HEK293 (cell line): ENCODE measurements at regions not wholly inside any gene's neighbourhood (a gene's known extent, or its start where the extent isn't known, plus 50 kb on each side); places are given as distances from the start of the nearest gene placed in this dataset.

Experiments used
- CTCF ChIA-PET: fragments of 350-600 bp; formaldehyde crosslinking; extraction: SDS; loops from one replicate; lab custom pipeline; 2021; ENCODE audit warnings: antibody characterized with exemption; lab: Yijun Ruan, JAX
- POLR2A ChIA-PET: fragments of 300-600 bp; formaldehyde crosslinking; extraction: SDS; loops from one replicate; lab custom pipeline; 2020; ENCODE audit warnings: antibody characterized with exemption, inconsistent platforms; lab: Yijun Ruan, JAX
- H3K27ac ChIP-seq: fragments of 200-500 bp; sonication (Bioruptor generic); 2 replicates; pipeline ENCODE4 v1.5.1; 2014; ENCODE audit warnings: low read depth, low read length, control low read depth, inconsistent platforms; ENCODE audit errors: extremely low read depth
- H3K36me3 ChIP-seq, 2 experiments: fragments of 200-500 bp in 1 of 2; sonication (Bioruptor generic) in 1 of 2; 1 replicate in 1 of 2; 2 replicates in 1 of 2; pipeline ENCODE4 v1.5.1; 2014 to 2017; ENCODE audit warnings: inconsistent platforms in 2 of 2, low read length in 2 of 2; ENCODE audit not compliant: control insufficient read depth in 2 of 2, insufficient read depth in 1 of 2
- H3K4me1 ChIP-seq: fragments of 200-500 bp; sonication (Bioruptor generic); 2 replicates; pipeline ENCODE4 v1.5.1; 2014; ENCODE audit warnings: mild to moderate bottlenecking, low read length, inconsistent platforms; ENCODE audit not compliant: control insufficient read depth, insufficient read depth
- H3K4me3 ChIP-seq: 2 replicates; pipeline ENCODE4 v1.5.1; 2011; ENCODE audit warnings: low read depth, mild to moderate bottlenecking, control low read depth, low read length, moderate library complexity
- H3K9me3 ChIP-seq: fragments of 200-500 bp; sonication (Bioruptor generic); 2 replicates; pipeline ENCODE4 v1.5.1; 2014; ENCODE audit warnings: low read depth, low read length, inconsistent platforms; ENCODE audit not compliant: control insufficient read depth, insufficient read depth
- KLF1 ChIP-seq: fragments of 450-650 bp; formaldehyde crosslinking; IDR thresholded peaks from 2 replicates; pipeline ENCODE4 v1.5.1; 2016; ENCODE audit warnings: missing biosample characterization, missing genetic modification characterization
- RBAK ChIP-seq: fragments of 450-650 bp; formaldehyde crosslinking; IDR thresholded peaks from 2 replicates; pipeline ENCODE4 v1.5.1; 2016; ENCODE audit warnings: missing biosample characterization, missing genetic modification characterization
- TSHZ1 ChIP-seq: fragments of 450-650 bp; formaldehyde crosslinking; IDR thresholded peaks from 2 replicates; pipeline ENCODE4 v1.5.1; 2016; ENCODE audit warnings: missing biosample characterization, missing genetic modification characterization, borderline replicate concordance
- ZNF138 ChIP-seq: fragments of 450-650 bp; formaldehyde crosslinking; IDR thresholded peaks from 2 replicates; pipeline ENCODE4 v1.5.1; 2016; ENCODE audit warnings: missing biosample characterization, missing genetic modification characterization, borderline replicate concordance
- ZNF23 ChIP-seq: fragments of 450-650 bp; formaldehyde crosslinking; IDR thresholded peaks from 2 replicates; pipeline ENCODE4 v1.5.1; 2016; ENCODE audit warnings: missing biosample characterization, missing genetic modification characterization, borderline replicate concordance
- ZNF280C ChIP-seq: fragments of 450-650 bp; formaldehyde crosslinking; IDR thresholded peaks from 2 replicates; pipeline ENCODE4 v1.5.1; 2016; ENCODE audit warnings: missing biosample characterization, missing genetic modification characterization
- ZNF292 ChIP-seq: fragments of 450-650 bp; formaldehyde crosslinking; IDR thresholded peaks from 2 replicates; pipeline ENCODE4 v1.5.1; 2016; ENCODE audit warnings: low read depth, missing biosample characterization, missing genetic modification characterization, borderline replicate concordance
- ZNF324 ChIP-seq: fragments of 450-650 bp; formaldehyde crosslinking; IDR thresholded peaks from 2 replicates; pipeline ENCODE4 v1.5.1; 2016; ENCODE audit warnings: missing biosample characterization, missing genetic modification characterization
- ZNF513 ChIP-seq: fragments of 450-650 bp; IDR thresholded peaks from 2 replicates; pipeline ENCODE4 v1.5.1; 2018; ENCODE audit warnings: missing biosample characterization, missing genetic modification characterization
- ZNF548 ChIP-seq: fragments of 450-650 bp; formaldehyde crosslinking; IDR thresholded peaks from 2 replicates; pipeline ENCODE4 v1.5.1; 2016; ENCODE audit warnings: missing biosample characterization, missing genetic modification characterization
- ZNF555 ChIP-seq: fragments of 450-650 bp; formaldehyde crosslinking; conservative IDR thresholded peaks from 2 replicates; pipeline ENCODE4 v1.5.1; 2017; ENCODE audit warnings: missing biosample characterization, mild to moderate bottlenecking, missing genetic modification characterization, inconsistent platforms
- ZNF629 ChIP-seq: fragments of 450-650 bp; formaldehyde crosslinking; IDR thresholded peaks from 2 replicates; pipeline ENCODE4 v1.5.1; 2017; ENCODE audit warnings: missing biosample characterization, missing genetic modification characterization
- ZNF707 ChIP-seq: fragments of 450-650 bp; formaldehyde crosslinking; IDR thresholded peaks from 2 replicates; pipeline ENCODE4 v1.5.1; 2016; ENCODE audit warnings: missing biosample characterization, missing genetic modification characterization
- ZNF791 ChIP-seq: fragments of 450-650 bp; formaldehyde crosslinking; IDR thresholded peaks from 2 replicates; pipeline ENCODE4 v1.5.1; 2016; ENCODE audit warnings: missing biosample characterization, missing genetic modification characterization
- ZNF843 ChIP-seq: fragments of 450-650 bp; formaldehyde crosslinking; IDR thresholded peaks from 2 replicates; pipeline ENCODE4 v1.5.1; 2016; ENCODE audit warnings: missing biosample characterization, missing genetic modification characterization
- TF ChIP-seq, protein P1 (sequence below): fragments of 450-650 bp; formaldehyde crosslinking; optimal IDR thresholded peaks from 2 replicates; pipeline ENCODE3; 2016; ENCODE audit warnings: missing biosample characterization, mild to moderate bottlenecking, missing genetic modification characterization
- TF ChIP-seq, protein P2 (sequence below): fragments of 450-650 bp; formaldehyde crosslinking; IDR thresholded peaks from 2 replicates; pipeline ENCODE4 v1.5.1; 2016; ENCODE audit warnings: missing biosample characterization, missing genetic modification characterization
- TF ChIP-seq, protein P3 (sequence below): fragments of 450-650 bp; formaldehyde crosslinking; IDR thresholded peaks from 2 replicates; pipeline ENCODE4 v1.5.1; 2016; ENCODE audit warnings: missing biosample characterization, missing genetic modification characterization
- TF ChIP-seq, protein P4 (sequence below): fragments of 450-650 bp; formaldehyde crosslinking; IDR thresholded peaks from 2 replicates; pipeline ENCODE4 v1.5.1; 2017; ENCODE audit warnings: missing biosample characterization, missing genetic modification characterization

GRCh38 chr4:81580346-81580993 lies 108.8 kb upstream of the RASGEF1B start:
- ChIA-PET CTCF (no interaction called here), POLR2A (no interaction called here)
- Histone ChIP-seq H3K9me3 (no peaks in the 10 kb centered on the region), H3K4me3 (no peak overlapping the region), H3K36me3 (no peaks in the 10 kb centered on the region), H3K4me1 (no peaks in the 10 kb centered on the region)
- TF ChIP-seq ZNF23 (tag by site-specific recombination) (no peak), ZNF513 (tag by site-specific recombination) (no peak), RBAK (tag by site-specific recombination) (no peak), TSHZ1 (tag by site-specific recombination) (no peak), ZNF280C (tag by site-specific recombination) (no peak), ZNF138 (tag by site-specific recombination) (no peak), KLF1 (no peak), ZNF843 (tag by site-specific recombination) (no peak), ZNF324 (tag by site-specific recombination) (no peak), ZNF292 (no peak), ZNF629 (no peak), ZNF791 (tag by site-specific recombination) (no peak), ZNF707 (tag by site-specific recombination) (no peak), ZNF548 (tag by site-specific recombination) (no peak), ZNF555 (tag by site-specific recombination) (no peak)
- TF ChIP-seq, protein P1, sequence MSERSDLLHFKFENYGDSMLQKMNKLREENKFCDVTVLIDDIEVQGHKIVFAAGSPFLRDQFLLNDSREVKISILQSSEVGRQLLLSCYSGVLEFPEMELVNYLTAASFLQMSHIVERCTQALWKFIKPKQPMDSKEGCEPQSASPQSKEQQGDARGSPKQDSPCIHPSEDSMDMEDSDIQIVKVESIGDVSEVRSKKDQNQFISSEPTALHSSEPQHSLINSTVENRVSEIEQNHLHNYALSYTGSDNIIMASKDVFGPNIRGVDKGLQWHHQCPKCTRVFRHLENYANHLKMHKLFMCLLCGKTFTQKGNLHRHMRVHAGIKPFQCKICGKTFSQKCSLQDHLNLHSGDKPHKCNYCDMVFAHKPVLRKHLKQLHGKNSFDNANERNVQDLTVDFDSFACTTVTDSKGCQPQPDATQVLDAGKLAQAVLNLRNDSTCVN (tag by site-specific recombination) = no peak
- TF ChIP-seq, protein P2, sequence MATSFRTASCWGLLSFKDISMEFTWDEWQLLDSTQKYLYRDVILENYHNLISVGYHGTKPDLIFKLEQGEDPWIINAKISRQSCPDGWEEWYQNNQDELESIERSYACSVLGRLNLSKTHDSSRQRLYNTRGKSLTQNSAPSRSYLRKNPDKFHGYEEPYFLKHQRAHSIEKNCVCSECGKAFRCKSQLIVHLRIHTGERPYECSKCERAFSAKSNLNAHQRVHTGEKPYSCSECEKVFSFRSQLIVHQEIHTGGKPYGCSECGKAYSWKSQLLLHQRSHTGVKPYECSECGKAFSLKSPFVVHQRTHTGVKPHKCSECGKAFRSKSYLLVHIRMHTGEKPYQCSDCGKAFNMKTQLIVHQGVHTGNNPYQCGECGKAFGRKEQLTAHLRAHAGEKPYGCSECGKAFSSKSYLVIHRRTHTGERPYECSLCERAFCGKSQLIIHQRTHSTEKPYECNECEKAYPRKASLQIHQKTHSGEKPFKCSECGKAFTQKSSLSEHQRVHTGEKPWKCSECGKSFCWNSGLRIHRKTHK = no peak
- TF ChIP-seq, protein P3, sequence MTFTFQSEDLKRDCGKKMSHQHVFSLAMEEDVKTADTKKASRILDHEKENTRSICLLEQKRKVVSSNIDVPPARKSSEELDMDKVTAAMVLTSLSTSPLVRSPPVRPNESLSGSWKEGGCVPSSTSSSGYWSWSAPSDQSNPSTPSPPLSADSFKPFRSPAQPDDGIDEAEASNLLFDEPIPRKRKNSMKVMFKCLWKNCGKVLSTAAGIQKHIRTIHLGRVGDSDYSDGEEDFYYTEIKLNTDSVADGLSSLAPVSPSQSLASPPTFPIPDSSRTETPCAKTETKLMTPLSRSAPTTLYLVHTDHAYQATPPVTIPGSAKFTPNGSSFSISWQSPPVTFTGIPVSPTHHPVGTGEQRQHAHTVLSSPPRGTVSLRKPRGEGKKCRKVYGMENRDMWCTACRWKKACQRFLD (tag by site-specific recombination) = no peak
- TF ChIP-seq, protein P4, sequence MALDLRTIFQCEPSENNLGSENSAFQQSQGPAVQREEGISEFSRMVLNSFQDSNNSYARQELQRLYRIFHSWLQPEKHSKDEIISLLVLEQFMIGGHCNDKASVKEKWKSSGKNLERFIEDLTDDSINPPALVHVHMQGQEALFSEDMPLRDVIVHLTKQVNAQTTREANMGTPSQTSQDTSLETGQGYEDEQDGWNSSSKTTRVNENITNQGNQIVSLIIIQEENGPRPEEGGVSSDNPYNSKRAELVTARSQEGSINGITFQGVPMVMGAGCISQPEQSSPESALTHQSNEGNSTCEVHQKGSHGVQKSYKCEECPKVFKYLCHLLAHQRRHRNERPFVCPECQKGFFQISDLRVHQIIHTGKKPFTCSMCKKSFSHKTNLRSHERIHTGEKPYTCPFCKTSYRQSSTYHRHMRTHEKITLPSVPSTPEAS = no peak
- TF ChIP-seq, all 188 proteins: peak for 0
- H3K27ac ChIP-seq = no peak overlapping the region
